Prostate gland (tissue), 2 donors: ENCODE measurements at regions not wholly inside any gene's neighbourhood (a gene's known extent, or its start where the extent isn't known, plus 50 kb on each side); places are given as distances from the start of the nearest gene placed in this dataset.

Experiments used
- DNase-seq: peaks from one replicate; pipeline ENCODE4 v3.0.0-alpha.2; 2019; ENCODE audit warnings: low spot score
- H3K27ac ChIP-seq, 2 donors: fragments of 200-600 bp; sonication (generic); 2 replicates each; pipeline ENCODE4 v1.5.1; 2017 to 2019
- H3K27me3 ChIP-seq: fragments of 200-600 bp; sonication (generic); replicated peaks from 2 replicates; pipeline ENCODE4 v1.5.1; 2019; ENCODE audit not compliant: insufficient read depth
- H3K36me3 ChIP-seq, 2 donors: fragments of 200-600 bp; sonication (generic); 1 replicate in 1 of 2; 2 replicates in 1 of 2; pipeline versions ENCODE4 v1.5.1 to v1.8.1; 2017 to 2019
- H3K4me1 ChIP-seq: fragments of 200-600 bp; sonication (generic); replicated peaks from 2 replicates; pipeline ENCODE4 v1.5.1; 2019
- H3K4me3 ChIP-seq, 2 donors: fragments of 200-600 bp; sonication (generic); 2 replicates each; pipeline ENCODE4 v1.5.1; 2017 to 2019
- H3K9me3 ChIP-seq: fragments of 200-600 bp; sonication (generic); 2 replicates; pipeline ENCODE4 v1.5.1; 2017
- CTCF ChIP-seq, 4 experiments: fragments of 200-600 bp in 2 of 4; fragments of 450-650 bp in 2 of 4; sonication (generic) in 2 of 4; IDR thresholded peaks; 1 replicate in 3 of 4; 2 replicates in 1 of 4; pipeline ENCODE4 v1.5.1; 2016 to 2019; ENCODE audit warnings: antibody characterized with exemption in 4 of 4, mild to moderate bottlenecking in 2 of 4, moderate library complexity in 2 of 4
- POLR2A ChIP-seq: fragments of 450-650 bp; IDR thresholded peaks from one replicate; pipeline ENCODE4 v1.6.1; 2016; ENCODE audit warnings: antibody characterized with exemption, mild to moderate bottlenecking
- POLR2AphosphoS5 ChIP-seq: sonication (generic); formaldehyde crosslinking; IDR thresholded peaks from one replicate; pipeline ENCODE4 v1.6.1; 2017; ENCODE audit warnings: antibody characterized with exemption
- WGBS: methylation state at CpG from one replicate; pipeline ENCODE4 v1.1.5; 2018; 5-methylcytosine and 5-hydroxymethylcytosine counted together
- intact Hi-C: fragments of 100-400 bp; cut with DNase I; formaldehyde crosslinking; loops from one replicate; pipeline ENCODE4 v1.14.2; 2022

- intact Hi-C loops: no loop called here
Measured at GRCh38 chr4:20426028-20426427, 174.3 kb downstream of the SLIT2 start.

DNA sequence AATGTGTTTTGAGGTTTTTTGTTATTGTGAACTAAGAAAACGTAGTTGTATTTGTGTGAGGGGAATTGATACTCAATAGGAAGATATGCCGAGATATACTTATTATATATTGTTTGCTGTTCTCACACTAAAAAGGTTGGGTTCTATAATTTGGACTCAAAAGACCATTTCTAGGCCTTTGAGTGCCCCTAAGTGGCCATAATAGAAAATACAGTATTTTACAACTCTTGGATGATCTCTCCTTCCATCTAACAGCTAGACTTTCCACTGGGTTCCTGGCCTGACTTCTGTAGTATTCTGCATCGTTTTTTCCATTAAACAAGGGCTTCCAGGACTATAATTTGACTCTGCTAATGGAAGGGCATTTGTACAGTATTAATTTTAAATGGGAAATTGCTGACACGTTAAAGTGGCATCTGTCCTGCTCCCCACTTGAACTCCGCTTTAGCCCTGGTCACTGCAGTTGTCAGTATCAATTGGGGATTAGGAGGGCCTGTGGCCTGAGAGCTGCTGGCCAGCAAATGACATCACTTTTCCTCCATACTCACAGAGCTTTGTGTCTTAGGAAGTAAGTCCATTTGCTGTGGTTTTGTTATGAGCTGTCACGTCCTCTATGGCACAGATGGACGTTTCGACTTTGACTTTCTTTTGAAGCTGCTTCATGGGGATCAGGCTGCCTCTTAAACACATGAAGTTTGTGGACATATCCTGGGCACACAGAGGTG is 176.9 kb downstream of the SLIT2 start:
- no peak overlapping the region for H3K27ac ChIP-seq
- H3K4me3 ChIP-seq: no peak overlapping the region
- no peaks in the 10 kb centered on the region for H3K36me3 ChIP-seq
- intact Hi-C loops: no loop called here
- H3K4me1 ChIP-seq: no peaks in the 10 kb centered on the region
- TF ChIP-seq POLR2AphosphoS5: no peak
- TF ChIP-seq CTCF (IDR thresholded peaks at IDR 0.05): no peak
- TF ChIP-seq POLR2A: no peak
- no peaks in the 10 kb centered on the region for H3K27me3 ChIP-seq
- H3K9me3 ChIP-seq: no peaks in the 10 kb centered on the region
- WGBS: 79% methylated on average over 8 of the region's 8 CpGs
- DNase-seq: no peak

More at GRCh38 chr4:20426028-20426427, 174.3 kb downstream of the SLIT2 start:
- 97% methylated on average over 1 of the region's 1 CpG for WGBS
- H3K4me3 ChIP-seq: no peak overlapping the region
- no peaks in the 10 kb centered on the region for H3K27me3 ChIP-seq
- no peak for TF ChIP-seq POLR2A
- no peak for TF ChIP-seq CTCF (IDR thresholded peaks at IDR 0.05)
- TF ChIP-seq POLR2AphosphoS5: no peak
- no peaks in the 10 kb centered on the region for H3K9me3 ChIP-seq
- no peaks in the 10 kb centered on the region for H3K36me3 ChIP-seq
- no peaks in the 10 kb centered on the region for H3K4me1 ChIP-seq
- no peak for DNase-seq
- H3K27ac ChIP-seq: no peak overlapping the region

DNA sequence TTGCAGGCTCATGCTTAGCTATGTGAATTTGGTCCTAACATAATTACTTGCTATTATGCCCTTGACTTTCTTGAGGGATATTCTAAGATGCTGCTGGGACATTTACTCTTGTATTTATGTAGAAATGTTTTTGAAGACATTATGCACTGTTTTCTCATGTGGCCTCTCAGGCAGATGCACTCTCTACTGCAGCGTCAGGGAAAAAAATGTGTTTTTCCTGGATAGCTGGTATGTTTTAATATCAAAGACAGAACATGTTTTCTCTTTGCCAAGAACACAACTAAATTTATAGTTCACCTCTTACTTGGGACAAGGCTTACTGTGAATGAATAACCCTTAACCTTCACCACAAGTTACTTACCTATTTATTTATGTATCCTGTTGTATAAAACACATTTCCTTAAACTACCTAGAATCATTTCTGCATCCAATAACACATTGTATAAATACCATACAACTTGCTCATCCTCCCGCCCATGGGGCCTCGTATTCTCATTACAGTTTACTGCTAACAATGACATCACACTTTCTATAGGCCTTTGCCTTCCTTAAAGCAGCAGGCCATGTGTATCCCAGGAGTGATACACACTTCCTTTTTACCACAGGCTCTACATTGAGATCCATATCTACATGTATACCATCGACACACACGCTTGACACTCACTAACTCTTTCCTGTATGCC is 178.7 kb downstream of the SLIT2 start:
- DNase-seq: no peak
- Histone ChIP-seq H3K4me1 (no peaks in the 10 kb centered on the region), H3K27me3 (no peaks in the 10 kb centered on the region), H3K9me3 (no peaks in the 10 kb centered on the region), H3K36me3 (no peaks in the 10 kb centered on the region), H3K4me3 (no peak overlapping the region), H3K27ac (no peak overlapping the region)
- WGBS: 60% methylated on average over 5 of the region's 5 CpGs
- intact Hi-C loops: loop anchor here (5.0 kb wide), 1 partner anchor 178 kb away; the partner anchor contains the start of gene SLIT2
- TF ChIP-seq POLR2AphosphoS5 (no peak), CTCF (IDR thresholded peaks at IDR 0.05) (no peak), POLR2A (no peak)

- H3K4me3 ChIP-seq: no peak overlapping the region
- intact Hi-C loops: loop anchor here (5.0 kb wide), 1 partner anchor 179 kb away; the partner anchor contains the start of gene SLIT2
- no peak for DNase-seq
- H3K4me1 ChIP-seq: no peaks in the 10 kb centered on the region
- H3K27ac ChIP-seq: no peak overlapping the region
- no peaks in the 10 kb centered on the region for H3K27me3 ChIP-seq
- WGBS: 42% methylated on average over 6 of the region's 6 CpGs
- no peaks in the 10 kb centered on the region for H3K9me3 ChIP-seq
- H3K36me3 ChIP-seq: no peaks in the 10 kb centered on the region
- TF ChIP-seq POLR2A: no peak
- no peak for TF ChIP-seq POLR2AphosphoS5
- TF ChIP-seq CTCF (IDR thresholded peaks at IDR 0.05): no peak
Measured at GRCh38 chr4:20431543-20431951, 179.8 kb downstream of the SLIT2 start.
